ENCODE measurements at regions not wholly inside any gene's neighbourhood (a gene's known extent, or its start where the extent isn't known, plus 50 kb on each side); places are given as distances from the start of the nearest gene placed in this dataset.

- no peak for DNase-seq (ENCODE audit: low read depth)
- no peak for TF ChIP-seq CTCF (IDR thresholded peaks at IDR 0.05; ENCODE audit: insufficient read depth, low read depth, low read length, missing control alignments)
Observed at GRCh38 chr5:5798462-5798861, 376.0 kb downstream of the ICE1 start.

GRCh38 chr5:5798041-5798440, 375.6 kb downstream of the ICE1 start:
- H3K4me3 ChIP-seq (ENCODE audit: low read length), result no peak overlapping the region
- DNase-seq (ENCODE audit: low read depth), result no peak

More at GRCh38 chr5:5798462-5798861, 376.0 kb downstream of the ICE1 start:
- no peak overlapping the region for H3K4me3 ChIP-seq (ENCODE audit: low read length)

GRCh38 chr5:5795074-5795771, 372.7 kb downstream of the ICE1 start:
- no peak for TF ChIP-seq CTCF (IDR thresholded peaks at IDR 0.05; ENCODE audit: insufficient read depth, low read depth, low read length, missing control alignments)
- no peak for DNase-seq (ENCODE audit: low read depth)

More at GRCh38 chr5:5798041-5798440, 375.6 kb downstream of the ICE1 start:
- no peak for TF ChIP-seq CTCF (IDR thresholded peaks at IDR 0.05; ENCODE audit: insufficient read depth, low read depth, low read length, missing control alignments)

GRCh38 chr5:5794118-5794560, 371.7 kb downstream of the ICE1 start:
- TF ChIP-seq CTCF (IDR thresholded peaks at IDR 0.05; ENCODE audit: insufficient read depth, low read depth, low read length, missing control alignments), result no peak
- H3K4me3 ChIP-seq (ENCODE audit: low read length), result no peak overlapping the region

More at GRCh38 chr5:5795074-5795771, 372.7 kb downstream of the ICE1 start:
- no peak overlapping the region for H3K4me3 ChIP-seq (ENCODE audit: low read length)

GRCh38 chr5:5793242-5794117, 371.0 kb downstream of the ICE1 start:
- TF ChIP-seq CTCF (IDR thresholded peaks at IDR 0.05; ENCODE audit: insufficient read depth, low read depth, low read length, missing control alignments), result no peak
- H3K4me3 ChIP-seq (ENCODE audit: low read length), result no peak overlapping the region

More at GRCh38 chr5:5794118-5794560, 371.7 kb downstream of the ICE1 start:
- no peak for DNase-seq (ENCODE audit: low read depth)

GRCh38 chr5:5792106-5792505, 369.6 kb downstream of the ICE1 start:
- H3K4me3 ChIP-seq (ENCODE audit: low read length), result no peak overlapping the region
- DNase-seq (ENCODE audit: low read depth), result no peak
- no peak for TF ChIP-seq CTCF (IDR thresholded peaks at IDR 0.05; ENCODE audit: insufficient read depth, low read depth, low read length, missing control alignments)

More at GRCh38 chr5:5793242-5794117, 371.0 kb downstream of the ICE1 start:
- DNase-seq (ENCODE audit: low read depth), result no peak
